22Rv1 (cell line): ENCODE measurements at regions not wholly inside any gene's neighbourhood (a gene's known extent, or its start where the extent isn't known, plus 50 kb on each side); places are given as distances from the start of the nearest gene placed in this dataset.
"Not testable (repeated sequence)": the region's sequence is repeated elsewhere in the genome, so short reads cannot be mapped to it uniquely, and the experiment has no call there.

Experiments used
- H3K27ac ChIP-seq: fragments of 450-650 bp; 2 replicates; pipeline ENCODE4 v1.5.1; 2017
- ZFX ChIP-seq: fragments of 450-650 bp; IDR thresholded peaks from 2 replicates; pipeline ENCODE4 v1.6.1; 2017; ENCODE audit warnings: antibody characterized with exemption, borderline replicate concordance
- TF ChIP-seq, protein P1 (sequence below): fragments of 450-650 bp; IDR thresholded peaks from 2 replicates; pipeline ENCODE4 v1.5.1; 2017; ENCODE audit warnings: mild to moderate bottlenecking

DNA sequence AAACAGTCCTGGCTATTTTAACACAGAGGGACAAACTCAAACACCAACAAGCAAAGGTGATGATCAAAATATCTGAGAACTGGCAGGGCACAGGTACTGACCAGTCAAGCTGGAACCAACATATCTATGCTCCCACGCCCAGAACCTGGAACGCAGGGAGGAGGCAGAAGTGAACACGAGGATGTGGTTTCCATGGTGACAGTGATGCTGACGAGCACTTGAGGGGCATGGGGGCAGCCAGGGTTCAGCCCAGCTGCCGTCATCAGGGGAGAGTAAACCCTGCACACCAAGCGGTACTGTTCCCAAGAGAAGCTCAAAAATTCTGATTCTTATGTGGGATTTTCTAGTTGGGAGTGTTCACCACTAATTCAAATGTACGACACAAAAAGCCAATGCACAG lies 113.6 kb upstream of the SFSWAP start:
- no peak overlapping the region for H3K27ac ChIP-seq
- no peak for TF ChIP-seq ZFX
- TF ChIP-seq, protein P1, sequence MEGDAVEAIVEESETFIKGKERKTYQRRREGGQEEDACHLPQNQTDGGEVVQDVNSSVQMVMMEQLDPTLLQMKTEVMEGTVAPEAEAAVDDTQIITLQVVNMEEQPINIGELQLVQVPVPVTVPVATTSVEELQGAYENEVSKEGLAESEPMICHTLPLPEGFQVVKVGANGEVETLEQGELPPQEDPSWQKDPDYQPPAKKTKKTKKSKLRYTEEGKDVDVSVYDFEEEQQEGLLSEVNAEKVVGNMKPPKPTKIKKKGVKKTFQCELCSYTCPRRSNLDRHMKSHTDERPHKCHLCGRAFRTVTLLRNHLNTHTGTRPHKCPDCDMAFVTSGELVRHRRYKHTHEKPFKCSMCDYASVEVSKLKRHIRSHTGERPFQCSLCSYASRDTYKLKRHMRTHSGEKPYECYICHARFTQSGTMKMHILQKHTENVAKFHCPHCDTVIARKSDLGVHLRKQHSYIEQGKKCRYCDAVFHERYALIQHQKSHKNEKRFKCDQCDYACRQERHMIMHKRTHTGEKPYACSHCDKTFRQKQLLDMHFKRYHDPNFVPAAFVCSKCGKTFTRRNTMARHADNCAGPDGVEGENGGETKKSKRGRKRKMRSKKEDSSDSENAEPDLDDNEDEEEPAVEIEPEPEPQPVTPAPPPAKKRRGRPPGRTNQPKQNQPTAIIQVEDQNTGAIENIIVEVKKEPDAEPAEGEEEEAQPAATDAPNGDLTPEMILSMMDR, result no peak

DNA sequence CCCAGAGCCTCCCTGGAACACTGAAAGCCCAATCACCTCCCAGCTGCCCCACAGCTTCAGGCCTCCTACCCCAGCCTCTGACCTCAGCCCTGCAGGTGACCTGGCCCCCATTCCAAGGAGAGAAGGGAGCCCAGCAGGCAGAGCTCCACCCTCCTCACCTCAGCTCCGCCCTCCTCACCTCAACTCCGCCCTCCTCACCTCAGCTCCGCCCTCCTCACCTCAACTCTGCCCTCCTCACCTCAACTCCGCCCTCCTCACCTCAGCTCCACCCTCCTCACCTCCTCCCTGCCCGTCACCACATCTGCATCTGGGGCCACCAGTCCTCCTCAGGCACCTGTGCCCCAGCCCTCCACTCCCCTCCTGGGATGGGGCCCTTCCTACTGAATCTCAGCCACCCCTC lies 112.2 kb upstream of the SFSWAP start:
- H3K27ac ChIP-seq, result no peak overlapping the region
- TF ChIP-seq, protein P1, result no peak
- TF ChIP-seq ZFX, result no peak

DNA sequence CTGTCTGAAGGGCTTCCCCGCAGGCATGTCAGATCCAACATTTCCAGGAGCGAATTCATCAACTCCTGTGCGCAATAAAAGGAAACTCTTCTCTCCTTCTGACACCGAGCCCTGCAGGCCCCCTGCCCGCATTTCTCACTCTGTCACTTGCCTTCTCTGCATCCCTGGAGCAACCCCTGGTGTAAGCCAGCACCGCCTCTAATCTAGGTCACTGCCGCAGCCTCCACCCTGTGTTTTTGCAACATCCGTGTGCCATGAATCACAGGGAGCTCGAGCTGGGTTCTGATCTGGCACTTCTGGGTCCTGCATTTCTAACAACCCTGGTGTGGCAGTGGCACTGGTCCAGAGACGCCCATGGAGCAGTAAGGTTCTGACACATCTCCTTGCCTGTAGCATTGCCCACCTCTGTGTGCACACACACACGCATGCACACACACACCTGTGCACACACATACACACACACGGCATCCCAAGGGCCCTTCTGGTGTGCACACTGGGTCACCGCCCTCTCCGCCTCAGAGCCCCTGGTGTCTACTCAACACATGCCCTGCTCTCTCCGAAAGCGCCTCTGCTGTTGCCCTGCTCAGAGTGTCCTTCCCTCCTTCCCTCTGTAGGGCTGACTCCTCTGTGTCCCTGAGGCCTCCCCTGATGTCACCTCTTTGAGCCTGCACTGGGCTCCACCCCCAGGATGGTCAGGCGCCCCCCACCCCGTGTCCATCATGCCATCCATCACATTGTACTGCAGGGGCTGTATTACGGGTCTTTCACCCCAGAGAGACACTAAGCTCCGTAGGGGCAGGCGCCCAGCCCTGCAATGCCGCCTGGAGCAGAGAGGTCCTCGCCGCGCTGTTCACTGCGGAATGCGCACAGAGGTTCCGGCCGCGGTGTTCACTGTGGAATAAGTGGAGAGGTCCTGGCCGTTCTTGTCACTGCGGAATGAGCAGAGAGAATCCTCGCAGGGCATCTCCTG lies 111.4 kb upstream of the SFSWAP start:
- TF ChIP-seq, protein P1, result no peak
- TF ChIP-seq ZFX, result no peak
- H3K27ac ChIP-seq, result no peak overlapping the region

DNA sequence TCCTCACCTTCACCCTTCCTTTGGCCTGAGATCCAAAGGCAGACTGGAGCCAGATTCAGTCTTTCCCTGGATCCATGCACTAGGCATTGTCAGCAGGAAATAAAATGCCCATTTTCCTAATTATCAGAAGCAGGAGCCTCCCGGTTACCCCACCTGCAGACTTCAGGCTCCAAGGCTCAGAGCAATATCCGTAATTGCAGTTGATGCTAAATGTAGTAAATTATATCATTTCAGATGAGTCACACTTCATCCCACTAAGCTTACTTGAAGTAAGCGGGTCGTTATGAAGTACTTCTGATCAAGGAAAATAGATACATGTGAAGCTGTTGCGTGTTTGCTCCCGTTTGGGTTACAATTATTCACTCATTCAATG lies 110.7 kb upstream of the SFSWAP start:
- H3K27ac ChIP-seq, result no peak overlapping the region
- TF ChIP-seq, protein P1, result no peak
- TF ChIP-seq ZFX, result no peak

DNA sequence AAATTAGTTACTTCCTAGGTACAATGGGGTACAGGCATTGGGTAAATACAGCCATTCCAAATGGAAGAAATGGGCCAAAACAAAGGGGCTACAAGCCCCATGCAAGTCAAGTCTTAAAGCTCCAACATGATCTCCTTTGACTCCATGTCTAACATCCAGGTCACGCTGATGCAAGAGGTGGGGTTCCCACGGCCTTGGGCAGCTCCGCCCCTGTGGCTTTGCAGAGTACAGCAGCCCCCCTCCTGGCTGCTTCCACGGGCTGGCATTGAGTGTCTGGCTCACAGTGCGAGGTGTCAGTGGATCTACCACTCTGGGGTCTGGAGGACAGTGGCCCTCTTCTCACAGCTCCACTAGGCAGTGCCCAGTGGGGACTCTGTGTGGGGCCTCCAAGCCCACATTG lies 109.4 kb upstream of the SFSWAP start:
- not testable (repeated sequence) for H3K27ac ChIP-seq

DNA sequence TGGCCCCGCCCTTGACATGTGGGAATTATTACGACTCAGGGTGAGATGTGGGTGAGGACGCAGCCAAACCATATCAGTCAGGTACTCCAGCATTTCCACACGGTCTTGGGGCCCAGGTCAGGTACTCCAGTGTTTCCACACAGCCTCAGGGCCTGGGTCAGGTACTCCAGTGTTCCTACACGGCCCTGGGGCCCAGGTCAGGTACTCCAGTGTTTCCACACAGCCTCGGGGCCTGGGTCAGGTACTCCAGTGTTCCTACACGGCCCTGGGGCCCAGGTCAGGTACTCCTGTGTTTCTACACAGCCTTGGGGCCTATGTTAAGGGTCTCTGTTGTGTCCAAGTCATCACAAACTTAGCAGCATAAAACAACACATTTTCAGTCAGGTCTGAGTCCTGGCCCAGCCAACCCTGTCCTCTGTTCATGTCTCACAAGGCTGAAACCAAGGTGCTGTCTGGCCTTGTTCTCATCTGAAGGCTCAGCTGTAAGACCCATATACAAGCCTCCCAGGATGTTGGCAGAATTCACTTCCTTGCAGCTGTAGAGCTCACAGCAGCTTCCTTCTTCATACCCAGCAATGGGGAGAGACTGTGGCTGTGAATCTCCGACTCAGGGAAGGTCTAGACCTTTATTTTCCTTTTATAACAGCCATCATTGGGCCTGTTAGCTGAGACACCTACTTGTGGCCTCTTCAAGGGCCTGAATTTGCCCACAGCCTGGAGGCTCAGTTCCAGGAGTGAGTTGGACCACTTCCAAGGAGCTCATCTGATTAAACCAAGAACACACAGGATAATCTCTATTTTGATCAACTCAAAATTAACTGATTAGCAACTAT lies 107.6 kb upstream of the SFSWAP start:
- H3K27ac ChIP-seq, result no peak overlapping the region
- no peak for TF ChIP-seq ZFX
- TF ChIP-seq, protein P1, result no peak

DNA sequence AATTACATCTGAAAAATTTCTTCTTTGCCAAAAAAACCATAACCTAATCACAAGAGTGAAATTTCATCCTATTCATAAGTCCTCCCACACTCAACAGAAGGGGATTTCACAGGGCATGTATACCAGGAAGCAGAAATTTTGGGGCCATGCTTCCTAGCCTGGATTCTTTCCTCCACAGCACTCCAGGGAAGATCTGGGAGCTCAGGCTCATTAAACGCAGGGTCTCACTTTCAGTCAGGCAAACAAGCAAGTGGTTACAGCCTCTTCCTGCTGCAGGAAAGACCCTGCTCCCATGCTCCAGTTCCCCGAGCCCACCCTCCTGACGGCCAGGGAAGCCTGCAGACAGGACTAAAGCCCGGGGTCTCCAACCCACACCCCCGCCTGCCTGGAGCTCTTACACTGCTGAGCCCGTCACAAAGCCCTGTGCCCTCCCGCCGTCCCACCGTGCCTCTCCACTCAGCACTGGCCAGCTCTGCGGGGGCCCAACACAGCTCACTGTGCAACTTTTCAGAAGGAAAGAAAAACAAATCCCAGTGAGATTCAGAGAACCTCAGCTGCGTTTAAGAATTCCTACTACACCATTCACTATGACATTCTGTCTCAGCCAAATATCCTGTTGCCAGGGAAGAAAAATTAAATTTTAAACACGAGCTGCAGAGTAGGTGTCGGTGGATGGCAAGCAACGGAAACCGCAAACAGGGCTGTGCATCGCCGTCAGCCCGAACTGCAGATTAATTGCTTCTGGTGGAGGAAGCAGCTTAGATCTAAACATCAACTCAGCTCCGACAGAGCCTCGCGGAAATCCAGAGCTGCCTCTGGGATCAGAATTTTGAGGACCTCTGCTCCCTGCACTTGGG lies 106.7 kb upstream of the SFSWAP start:
- no peak overlapping the region for H3K27ac ChIP-seq
- TF ChIP-seq, protein P1, result no peak
- no peak for TF ChIP-seq ZFX
